OCI-LY1 (cell line): ENCODE measurements at regions not wholly inside any gene's neighbourhood (a gene's known extent, or its start where the extent isn't known, plus 50 kb on each side); places are given as distances from the start of the nearest gene placed in this dataset.

ENCODE experiments used
- H2AFZ ChIP-seq: fragments of 200-600 bp; sonication (generic), shearing (Covaris generic); 2 replicates; pipeline ENCODE4 v1.6.0; 2014; ENCODE audit warnings: antibody characterized with exemption, mild to moderate bottlenecking, low read length
- H3F3A ChIP-seq: fragments of 200-600 bp; sonication (generic), shearing (Covaris generic); 2 replicates; pipeline ENCODE4 v1.6.0; 2014; ENCODE audit warnings: mild to moderate bottlenecking, antibody characterized with exemption, low read length, moderate library complexity; ENCODE audit not compliant: insufficient read depth
- H3K27ac ChIP-seq: fragments of 200-600 bp; sonication (generic); 2 replicates; pipeline ENCODE4 v1.5.1; 2014; ENCODE audit warnings: low read length, mixed run types, mild to moderate bottlenecking, low read depth; ENCODE audit not compliant: poor library complexity, severe bottlenecking
- H3K27me3 ChIP-seq: fragments of 200-600 bp; sonication (generic); 2 replicates; pipeline ENCODE4 v1.6.0; 2014; ENCODE audit warnings: antibody characterized with exemption, mild to moderate bottlenecking, low read length, moderate library complexity; ENCODE audit not compliant: insufficient read depth
- H3K36me3 ChIP-seq: fragments of 200-600 bp; sonication (generic); 2 replicates; pipeline ENCODE4 v1.6.1; 2014; ENCODE audit warnings: mild to moderate bottlenecking, antibody characterized with exemption, low read length, moderate library complexity, mixed read lengths; ENCODE audit not compliant: insufficient read depth
- H3K4me1 ChIP-seq: fragments of 200-600 bp; sonication (generic); 2 replicates; pipeline ENCODE4 v1.5.1; 2014; ENCODE audit warnings: mild to moderate bottlenecking, low read length, moderate library complexity; ENCODE audit not compliant: insufficient read depth, severe bottlenecking
- H3K4me2 ChIP-seq: fragments of 200-600 bp; sonication (generic), shearing (Covaris generic); 2 replicates; pipeline ENCODE4 v1.6.1; 2014; ENCODE audit warnings: low read length
- H3K4me3 ChIP-seq: fragments of 200-600 bp; sonication (generic); 2 replicates; pipeline ENCODE4 v1.5.1; 2014; ENCODE audit warnings: low read length, low read depth, mild to moderate bottlenecking, mixed read lengths; ENCODE audit not compliant: poor library complexity, severe bottlenecking
- H3K79me2 ChIP-seq: fragments of 200-600 bp; shearing (Covaris generic); 2 replicates; pipeline ENCODE4 v1.6.1; 2016; ENCODE audit warnings: mixed run types, low read length, mixed read lengths; ENCODE audit not compliant: insufficient read depth
- H3K9ac ChIP-seq: fragments of 200-600 bp; sonication (generic), shearing (Covaris generic); 2 replicates; pipeline ENCODE4 v1.6.1; 2014; ENCODE audit warnings: mild to moderate bottlenecking, low read length, mixed read lengths
- H3K9me2 ChIP-seq: fragments of 200-600 bp; sonication (generic), shearing (Covaris generic); 2 replicates; pipeline ENCODE4 v1.6.1; 2014; ENCODE audit warnings: low read depth, mild to moderate bottlenecking, low read length, mixed read lengths
- H3K9me3 ChIP-seq: fragments of 200-600 bp; shearing (Covaris generic); 2 replicates; pipeline ENCODE4 v1.6.1; 2014; ENCODE audit warnings: low read length, mixed read lengths
- H4K20me1 ChIP-seq: fragments of 200-600 bp; sonication (generic), shearing (Covaris generic); 2 replicates; pipeline ENCODE4 v1.6.0; 2016; ENCODE audit warnings: mild to moderate bottlenecking, low read length; ENCODE audit not compliant: insufficient read depth
- CTCF ChIP-seq: fragments of 200-600 bp; sonication (generic), shearing (Covaris generic); IDR thresholded peaks from 2 replicates; pipeline ENCODE4 v1.5.1; 2017; ENCODE audit warnings: mild to moderate bottlenecking, antibody characterized with exemption, low read length, moderate library complexity, mixed read lengths
- EZH2 ChIP-seq: fragments of 200-600 bp; sonication (generic), shearing (Covaris generic); IDR thresholded peaks from 2 replicates; pipeline ENCODE4 v1.8.0; 2017; ENCODE audit warnings: borderline replicate concordance, mixed run types, mild to moderate bottlenecking, antibody characterized with exemption, low read length, moderate library complexity, mixed read lengths

DNA sequence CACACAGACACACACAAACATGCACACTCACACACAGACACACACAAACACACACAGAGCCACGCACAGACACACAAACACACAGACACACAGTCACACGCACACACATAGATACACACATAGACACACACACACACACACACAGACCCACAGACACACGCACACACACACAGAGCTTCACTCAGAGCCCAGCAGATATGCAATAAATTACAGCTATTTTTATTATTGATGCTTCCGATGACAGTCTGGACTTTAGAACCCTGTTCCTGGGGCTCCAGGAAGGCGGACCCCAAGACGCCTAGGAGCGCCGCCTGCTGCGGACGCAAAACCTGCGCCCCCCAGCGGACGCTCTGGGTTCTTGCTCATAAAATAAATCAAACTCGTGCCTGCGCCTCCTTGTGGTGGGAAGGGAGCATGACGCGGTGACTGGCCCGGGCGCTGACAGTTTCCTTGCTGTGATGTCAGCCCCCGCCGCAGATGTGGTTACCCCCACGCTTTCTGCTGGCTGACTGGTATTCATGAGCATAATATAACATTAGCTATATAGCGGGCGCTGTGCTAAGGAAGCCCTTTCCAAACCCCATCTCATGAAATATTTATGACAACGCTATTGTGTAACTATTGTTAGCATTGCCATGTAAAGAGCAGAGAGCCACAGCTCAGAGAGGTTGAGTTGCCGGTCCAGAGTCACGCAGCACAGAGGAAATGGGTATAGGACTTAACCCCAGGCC lies 64.4 kb upstream of the TM9SF2 start:
- no peaks in the 10 kb centered on the region for H4K20me1 ChIP-seq
- no peak overlapping the region for H3K4me3 ChIP-seq
- H2AFZ ChIP-seq: no peak overlapping the region
- H3F3A ChIP-seq: no peaks in the 10 kb centered on the region
- no peaks in the 10 kb centered on the region for H3K9me3 ChIP-seq
- no peaks in the 10 kb centered on the region for H3K9me2 ChIP-seq
- H3K79me2 ChIP-seq: no peaks in the 10 kb centered on the region
- H3K36me3 ChIP-seq: no peaks in the 10 kb centered on the region
- H3K4me2 ChIP-seq: peak overlapping the region; percentile 44
- TF ChIP-seq CTCF (peak; percentile 100), EZH2 (no peak)
- H3K27ac ChIP-seq: no peak overlapping the region
- H3K27me3 ChIP-seq: peaks cover 8% of the 10 kb centered on the region
- H3K4me1 ChIP-seq: peaks cover 33% of the 10 kb centered on the region
- H3K9ac ChIP-seq: no peak overlapping the region

DNA sequence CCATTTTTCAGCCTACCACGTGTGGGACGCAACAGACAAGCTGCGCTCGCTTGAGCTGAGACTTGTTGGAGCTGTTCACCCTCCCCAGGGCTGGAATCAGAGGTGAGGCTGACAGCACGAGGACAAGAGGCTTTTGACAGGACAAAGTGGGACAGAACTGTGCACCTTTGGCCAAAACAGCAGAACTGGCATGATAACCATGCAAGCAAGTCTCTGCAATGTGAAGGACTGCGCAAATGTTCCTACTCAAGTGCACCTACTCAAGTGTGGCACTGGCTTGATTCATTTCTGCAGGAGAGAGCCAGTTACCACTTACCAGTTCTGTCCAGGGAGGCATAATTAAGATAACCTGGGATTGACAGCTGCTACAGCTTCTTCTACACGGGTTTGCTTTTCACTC lies 62.2 kb upstream of the TM9SF2 start:
- H3K27ac ChIP-seq: no peak overlapping the region
- no peaks in the 10 kb centered on the region for H4K20me1 ChIP-seq
- H2AFZ ChIP-seq: no peak overlapping the region
- no peaks in the 10 kb centered on the region for H3F3A ChIP-seq
- H3K9me2 ChIP-seq: no peaks in the 10 kb centered on the region
- H3K4me3 ChIP-seq: no peak overlapping the region
- no peaks in the 10 kb centered on the region for H3K27me3 ChIP-seq
- no peak overlapping the region for H3K9ac ChIP-seq
- peaks cover 21% of the 10 kb centered on the region for H3K4me1 ChIP-seq
- no peaks in the 10 kb centered on the region for H3K79me2 ChIP-seq
- H3K4me2 ChIP-seq: no peak overlapping the region
- no peaks in the 10 kb centered on the region for H3K36me3 ChIP-seq
- H3K9me3 ChIP-seq: no peaks in the 10 kb centered on the region
- TF ChIP-seq EZH2: no peak

- no peak overlapping the region for H2AFZ ChIP-seq
- no peak overlapping the region for H3K4me3 ChIP-seq
These were observed 61.2 kb upstream of the TM9SF2 start for GRCh38 chr13:99439850-99440604.

More at GRCh38 chr13:99439850-99440604, 61.2 kb upstream of the TM9SF2 start:
- no peak overlapping the region for H3K4me2 ChIP-seq
- no peaks in the 10 kb centered on the region for H3F3A ChIP-seq
- no peaks in the 10 kb centered on the region for H4K20me1 ChIP-seq
- H3K9ac ChIP-seq: no peak overlapping the region
- no peaks in the 10 kb centered on the region for H3K27me3 ChIP-seq
- peaks cover 15% of the 10 kb centered on the region for H3K4me1 ChIP-seq
- H3K36me3 ChIP-seq: no peaks in the 10 kb centered on the region
- no peaks in the 10 kb centered on the region for H3K9me2 ChIP-seq
- no peaks in the 10 kb centered on the region for H3K9me3 ChIP-seq
- TF ChIP-seq CTCF (no peak), EZH2 (no peak)
- no peaks in the 10 kb centered on the region for H3K79me2 ChIP-seq
- no peak overlapping the region for H3K27ac ChIP-seq
